Chondrocyte (in vitro differentiated cells): ENCODE measurements at regions not wholly inside any gene's neighbourhood (a gene's known extent, or its start where the extent isn't known, plus 50 kb on each side); places are given as distances from the start of the nearest gene placed in this dataset.

Experiments
- DNase-seq: peaks from one replicate; pipeline ENCODE4 v3.0.0; 2021; ENCODE audit warnings: mixed read lengths, low spot score
- H3K27ac Mint-ChIP-seq: one replicate; pipeline ENCODE4 v1.8.0; 2021; ENCODE audit warnings: mild to moderate bottlenecking, moderate library complexity, mixed read lengths; ENCODE audit not compliant: unreplicated experiment
- H3K27me3 Mint-ChIP-seq: 2 replicates; pipeline ENCODE4 v1.8.0; 2021; ENCODE audit warnings: low read depth, mixed read lengths
- H3K36me3 Mint-ChIP-seq: 2 replicates; pipeline ENCODE4 v1.8.0; 2021; ENCODE audit warnings: low read depth, mixed read lengths
- H3K4me1 Mint-ChIP-seq: 2 replicates; pipeline ENCODE4 v1.8.0; 2021; ENCODE audit warnings: low read depth, mild to moderate bottlenecking, mixed read lengths
- H3K4me3 Mint-ChIP-seq: one replicate; pipeline ENCODE4 v1.8.0; 2021; ENCODE audit warnings: mild to moderate bottlenecking, moderate library complexity, mixed read lengths; ENCODE audit not compliant: unreplicated experiment
- H3K9me3 Mint-ChIP-seq: 2 replicates; pipeline ENCODE4 v1.8.0; 2021; ENCODE audit warnings: low read depth, mixed read lengths
- CTCF ChIP-seq: fragments of 200-600 bp; sonication (generic); IDR thresholded peaks from 2 replicates; pipeline ENCODE4 v1.5.0; 2021; ENCODE audit warnings: antibody characterized with exemption, mild to moderate bottlenecking, moderate library complexity

GRCh38 chr12:115470526-115470925 is 786.6 kb upstream of the TBX3 start:
- Mint-ChIP-seq H3K4me1 (no peaks in the 10 kb centered on the region), H3K27me3 (no peaks in the 10 kb centered on the region), H3K36me3 (no peaks in the 10 kb centered on the region), H3K9me3 (no peaks in the 10 kb centered on the region), H3K27ac (no peak overlapping the region), H3K4me3 (no peak overlapping the region)
- no peak for DNase-seq
- no peak for TF ChIP-seq CTCF

- no peak overlapping the region for H3K27ac Mint-ChIP-seq
Measured at GRCh38 chr12:115468087-115468510, 784.1 kb upstream of the TBX3 start.

GRCh38 chr12:115467531-115467930 is 783.6 kb upstream of the TBX3 start:
- Mint-ChIP-seq H3K27ac (no peak overlapping the region), H3K36me3 (no peaks in the 10 kb centered on the region), H3K27me3 (peaks cover 14% of the 10 kb centered on the region), H3K4me3 (no peak overlapping the region), H3K9me3 (no peaks in the 10 kb centered on the region), H3K4me1 (no peaks in the 10 kb centered on the region)
- no peak for DNase-seq
- no peak for TF ChIP-seq CTCF

More at GRCh38 chr12:115468087-115468510, 784.1 kb upstream of the TBX3 start:
- Mint-ChIP-seq H3K36me3 (no peaks in the 10 kb centered on the region), H3K4me1 (no peaks in the 10 kb centered on the region), H3K9me3 (no peaks in the 10 kb centered on the region), H3K4me3 (no peak overlapping the region), H3K27me3 (peaks cover 14% of the 10 kb centered on the region)
- peak; percentile 54 for TF ChIP-seq CTCF
- DNase-seq: no peak

- H3K36me3 Mint-ChIP-seq: no peaks in the 10 kb centered on the region
- H3K27me3 Mint-ChIP-seq: peaks cover 16% of the 10 kb centered on the region
- H3K27ac Mint-ChIP-seq: no peak overlapping the region
- no peaks in the 10 kb centered on the region for H3K9me3 Mint-ChIP-seq
- no peak for DNase-seq
- TF ChIP-seq CTCF: no peak
- H3K4me3 Mint-ChIP-seq: no peak overlapping the region
- H3K4me1 Mint-ChIP-seq: no peaks in the 10 kb centered on the region
Measured at GRCh38 chr12:115466076-115466475, 782.1 kb upstream of the TBX3 start.

GRCh38 chr12:115464661-115465060 is 780.7 kb upstream of the TBX3 start:
- no peaks in the 10 kb centered on the region for H3K4me1 Mint-ChIP-seq
- H3K27ac Mint-ChIP-seq: no peak overlapping the region
- TF ChIP-seq CTCF: no peak

More at GRCh38 chr12:115464661-115465060, 780.7 kb upstream of the TBX3 start:
- H3K27me3 Mint-ChIP-seq: peaks cover 16% of the 10 kb centered on the region
- DNase-seq: no peak
- no peaks in the 10 kb centered on the region for H3K9me3 Mint-ChIP-seq
- H3K4me3 Mint-ChIP-seq: no peak overlapping the region
- H3K36me3 Mint-ChIP-seq: no peaks in the 10 kb centered on the region
